Left ventricle myocardium inferior (tissue), 1 donor: ENCODE measurements at regions not wholly inside any gene's neighbourhood (a gene's known extent, or its start where the extent isn't known, plus 50 kb on each side); places are given as distances from the start of the nearest gene placed in this dataset.

Source experiments
- DNase-seq: peaks from one replicate; pipeline ENCODE4 v3.0.0-alpha.2; 2020
- H3K27ac ChIP-seq: fragments of 200-600 bp; replicated peaks from 2 replicates; pipeline ENCODE4 v1.8.0; 2021
- H3K27me3 ChIP-seq: fragments of 200-600 bp; 2 replicates; pipeline ENCODE4 v1.8.0; 2021; ENCODE audit warnings: low read depth
- H3K36me3 ChIP-seq: fragments of 200-600 bp; 2 replicates; pipeline ENCODE4 v1.8.0; 2021
- H3K4me1 ChIP-seq: fragments of 200-600 bp; 2 replicates; pipeline ENCODE4 v1.8.0; 2021
- H3K4me3 ChIP-seq: fragments of 200-600 bp; 2 replicates; pipeline ENCODE4 v1.8.0; 2021; ENCODE audit warnings: mild to moderate bottlenecking, moderate library complexity
- H3K9me3 ChIP-seq: fragments of 200-600 bp; replicated peaks from 2 replicates; pipeline ENCODE4 v1.8.0; 2021
- CTCF ChIP-seq: fragments of 200-600 bp; IDR thresholded peaks from 2 replicates; pipeline ENCODE4 v1.8.0; 2021; ENCODE audit warnings: antibody characterized with exemption, mild to moderate bottlenecking, borderline replicate concordance
- intact Hi-C: fragments of 100-400 bp; cut with micrococcal nuclease; formaldehyde crosslinking; loops from one replicate; pipeline ENCODE4 v1.11.0; 2022
- donor health status: DM: no; HTN: yes; CAD: no; lungs with severe emphysema.

- Histone ChIP-seq H3K9me3 (no peaks in the 10 kb centered on the region), H3K27ac (no peak overlapping the region), H3K27me3 (peaks cover 8% of the 10 kb centered on the region), H3K36me3 (no peaks in the 10 kb centered on the region), H3K4me3 (no peak overlapping the region), H3K4me1 (peaks cover 9% of the 10 kb centered on the region)
- intact Hi-C loops = no loop called here
- DNase-seq = no peak
- TF ChIP-seq CTCF = no peak
Observed at GRCh38 chr1:229893762-229894444, 173.1 kb upstream of the GALNT2 start.

- no peaks in the 10 kb centered on the region for H3K36me3 ChIP-seq
- intact Hi-C loops = no loop called here
- H3K4me1 ChIP-seq = peaks cover 2% of the 10 kb centered on the region
- no peaks in the 10 kb centered on the region for H3K9me3 ChIP-seq
- H3K27me3 ChIP-seq = peaks cover 9% of the 10 kb centered on the region
- no peak overlapping the region for H3K27ac ChIP-seq
- no peak overlapping the region for H3K4me3 ChIP-seq
- no peak for DNase-seq
- TF ChIP-seq CTCF = no peak
Observed at GRCh38 chr1:229894532-229894931, 172.5 kb upstream of the GALNT2 start.

GRCh38 chr1:229895605-229896004 lies 171.4 kb upstream of the GALNT2 start:
- DNase-seq = no peak
- H3K36me3 ChIP-seq = no peaks in the 10 kb centered on the region
- H3K4me3 ChIP-seq = no peak overlapping the region
- no peaks in the 10 kb centered on the region for H3K4me1 ChIP-seq
- TF ChIP-seq CTCF = no peak
- intact Hi-C loops = no loop called here
- H3K9me3 ChIP-seq = no peaks in the 10 kb centered on the region
- H3K27me3 ChIP-seq = peaks cover 9% of the 10 kb centered on the region
- no peak overlapping the region for H3K27ac ChIP-seq

GRCh38 chr1:229896306-229896705 lies 170.7 kb upstream of the GALNT2 start:
- H3K36me3 ChIP-seq = no peaks in the 10 kb centered on the region
- intact Hi-C loops = no loop called here
- no peaks in the 10 kb centered on the region for H3K9me3 ChIP-seq
- H3K4me1 ChIP-seq = no peaks in the 10 kb centered on the region
- H3K27me3 ChIP-seq = peaks cover 9% of the 10 kb centered on the region
- no peak overlapping the region for H3K4me3 ChIP-seq
- H3K27ac ChIP-seq = no peak overlapping the region
- TF ChIP-seq CTCF = no peak
- DNase-seq = no peak

- H3K4me3 ChIP-seq = no peak overlapping the region
- DNase-seq = no peak
- H3K4me1 ChIP-seq = no peaks in the 10 kb centered on the region
- no peak for TF ChIP-seq CTCF
- H3K27me3 ChIP-seq = peaks cover 9% of the 10 kb centered on the region
- peaks cover 5% of the 10 kb centered on the region for H3K9me3 ChIP-seq
- no peak overlapping the region for H3K27ac ChIP-seq
- H3K36me3 ChIP-seq = no peaks in the 10 kb centered on the region
- intact Hi-C loops = no loop called here
Observed at GRCh38 chr1:229896861-229897260, 170.2 kb upstream of the GALNT2 start.

GRCh38 chr1:229897501-229897900 lies 169.5 kb upstream of the GALNT2 start:
- Histone ChIP-seq H3K27me3 (peaks cover 9% of the 10 kb centered on the region), H3K9me3 (peaks cover 9% of the 10 kb centered on the region), H3K36me3 (no peaks in the 10 kb centered on the region), H3K4me1 (no peaks in the 10 kb centered on the region), H3K4me3 (no peak overlapping the region), H3K27ac (no peak overlapping the region)
- no peak for TF ChIP-seq CTCF
- DNase-seq = no peak
- intact Hi-C loops = no loop called here
